ENCODE measurements at regions not wholly inside any gene's neighbourhood (a gene's known extent, or its start where the extent isn't known, plus 50 kb on each side); places are given as distances from the start of the nearest gene placed in this dataset.

GRCh38 chr1:59172693-59173092, 124.2 kb upstream of the FGGY start:
- H3K4me3 ChIP-seq (ENCODE audit: low read depth, poor library complexity, severe bottlenecking): no peak overlapping the region
- no peak for DNase-seq (ENCODE audit: low spot score in 2 of 2)
- intact Hi-C loops (cut with DNase I; ENCODE audit: low total_unique reads): no loop called here
- 85 to 86% methylated on average over 1 of the region's 1 CpG for WGBS, 2 donors
- TF ChIP-seq POLR2A (IDR thresholded peaks at IDR 0.05) (no peak), CTCF (IDR thresholded peaks at IDR 0.05) (no peak)

- DNase-seq (ENCODE audit: low spot score in 2 of 2): no peak
- intact Hi-C loops (cut with DNase I; ENCODE audit: low total_unique reads): no loop called here
- no peak overlapping the region for H3K4me3 ChIP-seq (ENCODE audit: low read depth, poor library complexity, severe bottlenecking)
- TF ChIP-seq CTCF (IDR thresholded peaks at IDR 0.05): no peak
- no peak for TF ChIP-seq POLR2A (IDR thresholded peaks at IDR 0.05)
- WGBS, 2 donors: 58 to 68% methylated on average over 1 of the region's 1 CpG
These were observed 123.2 kb upstream of the FGGY start for GRCh38 chr1:59173721-59174120.

GRCh38 chr1:59176471-59176870, 120.4 kb upstream of the FGGY start:
- 96 to 97% methylated on average over 3 of the region's 3 CpGs for WGBS, 2 donors
- intact Hi-C loops (cut with DNase I; ENCODE audit: low total_unique reads): no loop called here
- DNase-seq (ENCODE audit: low spot score in 2 of 2): no peak
- TF ChIP-seq CTCF (IDR thresholded peaks at IDR 0.05) (no peak), POLR2A (IDR thresholded peaks at IDR 0.05) (no peak)
- H3K4me3 ChIP-seq (ENCODE audit: low read depth, poor library complexity, severe bottlenecking): no peak overlapping the region

- intact Hi-C loops (cut with DNase I; ENCODE audit: low total_unique reads): no loop called here
- 92 to 100% methylated on average over 2 of the region's 2 CpGs for WGBS, 2 donors
- DNase-seq (ENCODE audit: low spot score in 2 of 2): no peak
- no peak overlapping the region for H3K4me3 ChIP-seq (ENCODE audit: low read depth, poor library complexity, severe bottlenecking)
- no peak for TF ChIP-seq CTCF (IDR thresholded peaks at IDR 0.05)
- TF ChIP-seq POLR2A (IDR thresholded peaks at IDR 0.05): no peak
These were observed 119.1 kb upstream of the FGGY start for GRCh38 chr1:59177756-59178155.

GRCh38 chr1:59178339-59179187, 118.3 kb upstream of the FGGY start:
- peak in 1 of 2 donors; percentile 46 for DNase-seq (ENCODE audit: low spot score in 2 of 2)

More at GRCh38 chr1:59178339-59179187, 118.3 kb upstream of the FGGY start:
- 74 to 76% methylated on average over 4 of the region's 4 CpGs for WGBS, 2 donors
- intact Hi-C loops (cut with DNase I; ENCODE audit: low total_unique reads): no loop called here
- H3K4me3 ChIP-seq (ENCODE audit: low read depth, poor library complexity, severe bottlenecking): no peak overlapping the region
- TF ChIP-seq CTCF (IDR thresholded peaks at IDR 0.05) (no peak), POLR2A (IDR thresholded peaks at IDR 0.05) (no peak)

Data from lower leg skin (tissue), 4 donors.